ENCODE measurements at regions not wholly inside any gene's neighbourhood (a gene's known extent, or its start where the extent isn't known, plus 50 kb on each side); places are given as distances from the start of the nearest gene placed in this dataset.

GRCh38 chr3:177525987-177526712 lies 328.9 kb upstream of the TBL1XR1 start:
- Histone ChIP-seq H3K9me3 (replicated peaks; ENCODE audit: insufficient read depth, low read length) (no peaks in the 10 kb centered on the region), H3K79me2 (ENCODE audit: low read length) (no peaks in the 10 kb centered on the region), H3K4me1 (ENCODE audit: low read length) (no peaks in the 10 kb centered on the region), H3K4me2 (ENCODE audit: low read depth, low read length) (no peak overlapping the region), H2AFZ (ENCODE audit: low read length) (no peak overlapping the region), H3K27ac (ENCODE audit: low read length) (no peak overlapping the region), H3K9me2 (replicated peaks; ENCODE audit: insufficient read depth, low read length) (no peaks in the 10 kb centered on the region), H3K36me3 (replicated peaks; ENCODE audit: insufficient read depth, low read length) (no peaks in the 10 kb centered on the region), H3K4me3 (ENCODE audit: low read length) (no peak overlapping the region), H3K9ac (ENCODE audit: low read length) (no peak overlapping the region), H4K20me1 (ENCODE audit: insufficient read depth, low read length) (no peaks in the 10 kb centered on the region), H3K27me3 (replicated peaks; ENCODE audit: insufficient read depth, low read length) (no peaks in the 10 kb centered on the region), H3F3A (ENCODE audit: insufficient read depth, low read length) (no peaks in the 10 kb centered on the region)
- no peak for DNase-seq
- TF ChIP-seq EZH2 (optimal IDR thresholded peaks at IDR 0.05; ENCODE audit: low read depth, low read length): no peak
- TF ChIP-seq EZH2phosphoT487 (IDR thresholded peaks at IDR 0.05; ENCODE audit: low read length): no peak
- TF ChIP-seq CTCF (IDR thresholded peaks at IDR 0.05; ENCODE audit: low read length): no peak

- H3K9ac ChIP-seq (ENCODE audit: low read length): no peak overlapping the region
- H3K9me3 ChIP-seq (replicated peaks; ENCODE audit: insufficient read depth, low read length): no peaks in the 10 kb centered on the region
- no peak for DNase-seq
- H2AFZ ChIP-seq (ENCODE audit: low read length): no peak overlapping the region
- no peaks in the 10 kb centered on the region for H4K20me1 ChIP-seq (ENCODE audit: insufficient read depth, low read length)
- H3K4me2 ChIP-seq (ENCODE audit: low read depth, low read length): no peak overlapping the region
- TF ChIP-seq CTCF (IDR thresholded peaks at IDR 0.05; ENCODE audit: low read length) (no peak), EZH2 (optimal IDR thresholded peaks at IDR 0.05; ENCODE audit: low read depth, low read length) (no peak), EZH2phosphoT487 (IDR thresholded peaks at IDR 0.05; ENCODE audit: low read length) (no peak)
- H3K27ac ChIP-seq (ENCODE audit: low read length): no peak overlapping the region
- no peaks in the 10 kb centered on the region for H3K36me3 ChIP-seq (replicated peaks; ENCODE audit: insufficient read depth, low read length)
- H3K79me2 ChIP-seq (ENCODE audit: low read length): no peaks in the 10 kb centered on the region
- no peaks in the 10 kb centered on the region for H3K27me3 ChIP-seq (replicated peaks; ENCODE audit: insufficient read depth, low read length)
- no peaks in the 10 kb centered on the region for H3K9me2 ChIP-seq (replicated peaks; ENCODE audit: insufficient read depth, low read length)
- H3K4me1 ChIP-seq (ENCODE audit: low read length): no peaks in the 10 kb centered on the region
- H3F3A ChIP-seq (ENCODE audit: insufficient read depth, low read length): no peaks in the 10 kb centered on the region
- no peak overlapping the region for H3K4me3 ChIP-seq (ENCODE audit: low read length)
Observed at GRCh38 chr3:177527182-177527581, 329.9 kb upstream of the TBL1XR1 start.

DNA sequence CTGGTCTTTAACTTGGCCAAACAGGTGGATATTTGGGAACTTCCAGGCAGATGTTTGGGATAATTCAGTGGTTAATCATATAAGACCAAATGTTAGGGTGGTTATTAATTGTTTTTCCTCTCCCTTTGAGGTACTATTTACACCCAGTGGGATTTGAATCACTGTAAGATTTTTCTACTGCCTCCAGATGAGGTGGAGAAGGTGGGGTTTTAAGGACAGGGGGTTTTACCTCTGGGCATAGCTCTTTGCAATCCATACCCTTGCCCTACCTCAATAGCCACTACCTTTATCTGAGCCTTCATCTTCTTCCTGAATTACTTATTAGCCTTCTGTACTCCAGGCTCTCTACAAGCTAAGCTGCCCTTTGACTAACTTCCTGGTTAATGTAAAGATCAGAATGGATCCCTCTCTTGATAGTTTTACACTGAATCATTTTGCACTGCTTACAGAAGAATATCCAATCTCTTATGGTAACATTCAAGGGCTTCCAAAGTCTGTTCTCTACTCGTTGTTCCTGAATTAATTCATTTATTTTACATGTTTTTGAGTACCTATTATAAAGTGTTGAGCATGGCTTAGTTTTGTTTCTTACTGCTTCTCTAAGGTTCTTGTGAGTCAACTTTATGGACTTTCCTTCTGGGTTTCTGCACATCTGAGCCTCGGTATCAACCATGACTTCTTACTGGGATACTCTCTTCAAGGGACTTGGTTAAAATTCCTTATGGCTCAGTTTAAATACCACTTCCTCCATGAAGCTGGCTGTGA lies 331.2 kb upstream of the TBL1XR1 start:
- no peak overlapping the region for H3K4me3 ChIP-seq (ENCODE audit: low read length)
- H3K4me2 ChIP-seq (ENCODE audit: low read depth, low read length): no peak overlapping the region
- TF ChIP-seq EZH2 (optimal IDR thresholded peaks at IDR 0.05; ENCODE audit: low read depth, low read length): no peak
- TF ChIP-seq EZH2phosphoT487 (IDR thresholded peaks at IDR 0.05; ENCODE audit: low read length): no peak
- TF ChIP-seq CTCF (IDR thresholded peaks at IDR 0.05; ENCODE audit: low read length): no peak
- DNase-seq: no peak
- H3K79me2 ChIP-seq (ENCODE audit: low read length): no peaks in the 10 kb centered on the region
- H2AFZ ChIP-seq (ENCODE audit: low read length): no peak overlapping the region
- no peak overlapping the region for H3K27ac ChIP-seq (ENCODE audit: low read length)
- H3K36me3 ChIP-seq (replicated peaks; ENCODE audit: insufficient read depth, low read length): no peaks in the 10 kb centered on the region
- no peaks in the 10 kb centered on the region for H3F3A ChIP-seq (ENCODE audit: insufficient read depth, low read length)
- H3K9me2 ChIP-seq (replicated peaks; ENCODE audit: insufficient read depth, low read length): no peaks in the 10 kb centered on the region
- H4K20me1 ChIP-seq (ENCODE audit: insufficient read depth, low read length): no peaks in the 10 kb centered on the region
- H3K27me3 ChIP-seq (replicated peaks; ENCODE audit: insufficient read depth, low read length): no peaks in the 10 kb centered on the region
- no peaks in the 10 kb centered on the region for H3K4me1 ChIP-seq (ENCODE audit: low read length)
- no peak overlapping the region for H3K9ac ChIP-seq (ENCODE audit: low read length)
- H3K9me3 ChIP-seq (replicated peaks; ENCODE audit: insufficient read depth, low read length): no peaks in the 10 kb centered on the region

Data from MM.1S (cell line).